RWPE2 (cell line): ENCODE measurements at regions not wholly inside any gene's neighbourhood (a gene's known extent, or its start where the extent isn't known, plus 50 kb on each side); places are given as distances from the start of the nearest gene placed in this dataset.

Experiments used
- ATAC-seq: fragments of 200-7000 bp; cut with Tn5 transposase; 3 replicates; pipeline ENCODE4 v1.9.1; 2021; ENCODE audit warnings: low read depth
- DNase-seq: peaks from one replicate; pipeline ENCODE4 v3.0.0-alpha.2; 2020; ENCODE audit warnings: low spot score
- H3K27ac ChIP-seq: fragments of 450-650 bp; 2 replicates; pipeline ENCODE4 v1.5.1; 2017; ENCODE audit warnings: mild to moderate bottlenecking; ENCODE audit not compliant: poor library complexity, severe bottlenecking
- H3K27me3 ChIP-seq: fragments of 250-450 bp; sonication (Bioruptor Pico); 2 replicates; pipeline ENCODE4 v1.5.1; 2021; ENCODE audit warnings: mild to moderate bottlenecking, moderate library complexity; ENCODE audit not compliant: insufficient read depth, poor library complexity, severe bottlenecking
- H3K36me3 ChIP-seq: fragments of 250-450 bp; sonication (Bioruptor Pico); 2 replicates; pipeline ENCODE4 v1.5.1; 2020; ENCODE audit warnings: low read depth, mild to moderate bottlenecking, moderate library complexity
- H3K4me1 ChIP-seq: fragments of 250-450 bp; sonication (Bioruptor Pico); 2 replicates; pipeline ENCODE4 v1.5.1; 2021; ENCODE audit warnings: mild to moderate bottlenecking, moderate library complexity; ENCODE audit not compliant: insufficient read depth, poor library complexity, severe bottlenecking
- H3K4me3 ChIP-seq: fragments of 250-450 bp; sonication (Bioruptor Pico); 2 replicates; pipeline ENCODE4 v1.5.1; 2021; ENCODE audit warnings: mild to moderate bottlenecking, moderate library complexity; ENCODE audit not compliant: severe bottlenecking
- H3K9me3 ChIP-seq: fragments of 250-450 bp; sonication (Bioruptor Pico); 2 replicates; pipeline ENCODE4 v1.5.1; 2021; ENCODE audit warnings: mild to moderate bottlenecking, moderate library complexity; ENCODE audit not compliant: severe bottlenecking
- CTCF ChIP-seq: fragments of 450-650 bp; IDR thresholded peaks from one replicate; pipeline ENCODE4 v1.5.1; 2017; ENCODE audit warnings: mild to moderate bottlenecking, moderate library complexity; ENCODE audit not compliant: poor library complexity, severe bottlenecking

DNA sequence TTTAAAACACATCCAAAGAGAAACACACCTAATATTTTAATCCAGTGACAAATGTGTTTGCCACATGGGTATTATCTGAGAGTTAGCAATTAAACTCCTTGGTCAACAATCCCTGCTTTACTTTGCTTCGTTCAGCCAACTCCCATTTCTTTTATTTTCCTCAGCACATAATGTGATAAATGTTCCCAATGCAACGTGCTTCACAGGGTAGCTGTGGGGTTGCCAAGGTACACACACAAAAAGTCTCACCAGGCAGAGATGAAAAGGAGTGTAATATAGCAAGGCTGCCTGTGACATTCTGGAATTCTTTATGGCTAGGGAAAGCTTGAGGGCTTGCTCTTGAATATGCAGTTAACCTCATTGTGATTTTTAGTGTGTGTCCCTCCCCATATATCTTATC is 208.0 kb upstream of the DIO2 start:
- Histone ChIP-seq H3K36me3 (no peaks in the 10 kb centered on the region), H3K9me3 (no peaks in the 10 kb centered on the region), H3K27me3 (no peaks in the 10 kb centered on the region), H3K4me3 (no peak overlapping the region), H3K4me1 (no peaks in the 10 kb centered on the region), H3K27ac (no peak overlapping the region)
- DNase-seq, result no peak
- ATAC-seq, result no peak
- TF ChIP-seq CTCF, result no peak

DNA sequence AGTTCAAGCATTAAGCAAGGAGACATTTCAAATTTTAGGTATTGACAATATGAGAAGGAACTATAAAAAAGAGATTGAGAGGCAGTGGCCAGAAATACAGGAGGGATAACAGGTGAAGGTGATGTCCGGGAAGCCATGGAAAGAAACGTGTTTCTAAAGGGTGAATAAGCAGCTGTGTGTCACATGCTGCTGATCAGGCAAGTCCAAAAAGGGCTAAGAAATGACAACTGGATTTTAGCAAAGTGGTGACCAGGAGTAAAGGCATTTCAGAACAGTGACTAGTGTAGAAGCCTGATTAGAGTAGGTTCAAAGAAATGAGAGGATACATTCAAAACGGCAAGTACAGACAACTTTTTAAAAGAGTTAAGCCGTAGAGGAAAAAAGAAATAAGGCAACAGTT is 204.3 kb upstream of the DIO2 start:
- ATAC-seq (no peak), DNase-seq (no peak)
- H3K4me3 ChIP-seq, result no peak overlapping the region
- no peaks in the 10 kb centered on the region for H3K27me3 ChIP-seq
- H3K4me1 ChIP-seq, result no peaks in the 10 kb centered on the region
- H3K9me3 ChIP-seq, result no peaks in the 10 kb centered on the region
- TF ChIP-seq CTCF, result no peak
- H3K27ac ChIP-seq, result no peak overlapping the region
- H3K36me3 ChIP-seq, result no peaks in the 10 kb centered on the region

- no peaks in the 10 kb centered on the region for H3K4me1 ChIP-seq
- DNase-seq (no peak), ATAC-seq (no peak)
- no peaks in the 10 kb centered on the region for H3K36me3 ChIP-seq
- H3K27me3 ChIP-seq, result no peaks in the 10 kb centered on the region
- H3K9me3 ChIP-seq, result no peaks in the 10 kb centered on the region
- no peak for TF ChIP-seq CTCF
- H3K4me3 ChIP-seq, result no peak overlapping the region
- no peak overlapping the region for H3K27ac ChIP-seq
Measured at GRCh38 chr14:80414080-80414479, 202.8 kb upstream of the DIO2 start.

GRCh38 chr14:80404413-80404812 is 193.1 kb upstream of the DIO2 start:
- Histone ChIP-seq H3K36me3 (no peaks in the 10 kb centered on the region), H3K9me3 (no peaks in the 10 kb centered on the region), H3K27me3 (no peaks in the 10 kb centered on the region), H3K4me3 (no peak overlapping the region), H3K4me1 (no peaks in the 10 kb centered on the region), H3K27ac (no peak overlapping the region)
- ATAC-seq (no peak), DNase-seq (no peak)
- TF ChIP-seq CTCF, result no peak

DNA sequence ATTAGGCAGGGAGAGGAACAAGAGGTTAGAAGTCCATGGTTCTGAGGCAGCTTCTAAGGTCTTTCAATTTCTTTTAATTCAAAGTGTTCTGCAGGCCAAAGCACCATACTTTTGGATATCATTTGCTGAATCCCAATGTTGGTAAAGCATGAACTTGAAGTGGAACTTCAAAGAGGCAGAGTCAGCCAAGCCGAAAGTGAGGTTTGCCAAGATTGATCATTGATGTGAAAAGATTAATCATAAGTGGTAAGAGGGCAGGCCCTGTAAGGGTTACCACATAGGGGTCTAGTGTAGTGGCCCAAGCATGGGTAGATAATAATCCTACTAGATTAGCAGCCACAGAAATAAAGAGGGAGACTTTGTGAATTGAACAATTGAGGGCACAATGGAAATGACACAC is 191.7 kb upstream of the DIO2 start:
- Histone ChIP-seq H3K4me1 (no peaks in the 10 kb centered on the region), H3K9me3 (no peaks in the 10 kb centered on the region), H3K27ac (no peak overlapping the region), H3K36me3 (no peaks in the 10 kb centered on the region), H3K27me3 (no peaks in the 10 kb centered on the region), H3K4me3 (no peak overlapping the region)
- DNase-seq (no peak), ATAC-seq (no peak)
- TF ChIP-seq CTCF, result no peak
